ENCODE measurements at regions not wholly inside any gene's neighbourhood (a gene's known extent, or its start where the extent isn't known, plus 50 kb on each side); places are given as distances from the start of the nearest gene placed in this dataset.

DNA sequence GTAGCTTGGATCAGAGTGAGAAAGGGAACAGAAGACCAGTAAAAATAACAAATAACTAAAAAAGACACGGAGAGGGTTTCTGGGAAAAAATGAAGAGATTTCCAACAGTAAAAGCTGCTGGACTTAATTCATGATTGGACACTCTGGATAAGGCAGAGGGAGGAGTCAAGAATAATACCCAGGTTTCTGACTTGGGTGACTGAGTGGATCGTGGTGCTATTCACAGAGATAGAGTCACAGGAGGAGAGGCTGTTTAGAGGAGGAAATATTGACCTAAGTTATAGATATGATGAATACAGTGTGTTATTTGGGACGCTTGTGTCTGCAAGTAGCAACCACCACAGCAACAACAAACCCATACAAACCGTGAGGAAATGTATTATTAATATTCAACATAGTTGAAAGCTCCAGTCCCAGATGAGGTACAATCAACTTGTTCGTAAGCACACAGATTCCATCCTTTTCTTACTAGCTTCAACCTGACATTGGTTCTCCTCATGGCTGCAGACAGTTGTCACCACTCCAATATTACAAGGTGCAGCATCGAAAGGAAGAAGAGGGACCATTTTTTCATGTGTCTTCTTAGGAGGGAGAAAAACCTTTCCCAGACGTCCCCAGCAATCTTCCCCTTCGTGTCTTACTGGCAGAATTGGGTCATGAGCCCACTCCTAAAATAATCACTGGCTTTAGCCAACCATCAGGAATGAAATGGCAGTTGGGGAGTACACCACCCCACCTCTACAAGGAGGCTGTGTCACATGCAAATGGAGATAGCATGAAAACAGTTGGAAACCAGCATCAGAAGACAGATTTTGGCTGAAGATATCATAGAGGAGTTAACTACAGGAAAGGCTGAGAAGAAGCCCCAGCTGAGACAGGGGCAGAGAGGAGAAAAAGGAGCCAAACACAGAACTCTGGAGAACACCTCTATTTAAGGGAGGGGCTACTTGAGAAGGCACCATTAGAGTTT, 387.8 kb downstream of the SHQ1 start:
- ATAC-seq (no peak), DNase-seq (no peak)

DNA sequence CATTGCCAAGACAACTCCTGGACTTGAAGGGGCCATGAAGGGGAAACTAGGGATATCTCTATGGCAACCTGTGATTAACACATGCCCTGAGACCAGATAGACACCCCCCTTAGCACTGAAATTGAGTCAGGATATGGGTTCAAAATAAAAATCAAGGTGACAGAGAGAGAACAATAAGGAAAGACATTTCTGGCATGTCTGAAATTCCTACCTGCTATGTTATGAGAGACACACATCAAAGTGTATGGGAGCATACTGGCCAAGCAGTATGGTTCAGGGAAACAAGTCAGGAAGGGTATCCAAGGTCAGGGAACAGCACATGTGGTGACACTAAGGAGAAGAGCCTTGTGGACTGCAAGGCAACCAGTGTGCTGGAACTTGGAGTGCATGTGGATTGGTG, 388.7 kb downstream of the SHQ1 start:
- ATAC-seq (no peak), DNase-seq (no peak)

GRCh38 chr3:72458375-72458774, 389.9 kb downstream of the SHQ1 start:
- DNase-seq = no peak
- ATAC-seq = no peak

DNA sequence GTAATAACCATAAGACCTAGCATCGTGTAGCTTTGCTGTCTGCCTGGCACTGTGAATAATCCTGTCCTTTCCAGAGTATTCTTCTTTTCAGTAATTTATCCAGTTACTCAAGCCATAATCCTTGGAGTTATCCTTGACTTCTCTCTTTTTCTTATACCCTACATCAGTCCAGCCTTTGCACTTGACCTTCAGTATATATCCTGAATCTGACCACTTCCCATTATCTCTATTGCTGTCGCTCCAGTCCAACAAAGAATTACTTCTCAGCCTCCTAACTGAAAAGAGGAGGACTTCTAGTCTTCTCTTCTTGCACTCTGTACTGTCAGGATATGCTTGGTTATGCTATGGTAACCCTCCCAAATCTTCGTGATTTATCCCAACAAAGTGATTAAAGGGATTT, 393.8 kb downstream of the SHQ1 start:
- DNase-seq (no peak), ATAC-seq (no peak)

GRCh38 chr3:72453706-72454105, 394.5 kb downstream of the SHQ1 start:
- ATAC-seq = no peak
- DNase-seq = no peak

DNA sequence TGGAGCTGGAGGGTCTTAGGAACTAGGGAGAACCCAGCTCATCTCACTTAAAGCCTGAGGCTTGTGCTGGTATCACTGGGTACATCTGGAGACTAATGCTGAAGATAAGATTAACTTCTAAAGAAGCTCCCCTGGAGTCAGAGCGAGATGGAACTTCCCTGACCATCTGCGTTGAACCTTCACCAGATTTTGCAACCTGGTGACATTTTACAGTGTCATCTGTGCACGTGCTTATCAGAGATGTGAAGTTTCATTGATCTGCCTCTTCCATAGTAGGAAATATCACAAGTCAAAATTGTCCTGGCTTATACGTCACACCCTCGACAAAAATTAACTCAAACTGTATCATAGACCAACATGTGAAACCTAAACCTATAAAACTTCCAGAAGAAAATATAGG, 395.5 kb downstream of the SHQ1 start:
- ATAC-seq = no peak
- no peak for DNase-seq

DNA sequence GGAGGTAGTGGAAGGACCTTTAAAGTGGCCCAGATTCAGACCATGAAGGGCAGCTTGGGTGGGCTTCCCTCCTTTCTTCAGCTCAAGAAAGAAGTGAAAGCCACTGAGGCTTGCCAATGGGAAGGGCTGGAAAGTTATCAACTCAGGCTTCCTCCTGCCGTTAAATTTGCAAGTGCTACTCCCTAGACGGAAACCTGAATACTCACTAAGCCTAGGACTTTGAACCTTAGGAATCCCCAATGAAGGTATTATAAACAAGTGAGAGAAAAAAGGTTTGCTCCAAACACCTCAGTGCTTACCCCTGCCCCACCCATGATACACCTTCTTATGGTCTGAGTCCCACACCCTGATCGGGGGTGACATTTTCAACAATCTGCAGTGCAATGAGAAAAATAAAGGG, 396.4 kb downstream of the SHQ1 start:
- ATAC-seq (no peak), DNase-seq (no peak)

DNA sequence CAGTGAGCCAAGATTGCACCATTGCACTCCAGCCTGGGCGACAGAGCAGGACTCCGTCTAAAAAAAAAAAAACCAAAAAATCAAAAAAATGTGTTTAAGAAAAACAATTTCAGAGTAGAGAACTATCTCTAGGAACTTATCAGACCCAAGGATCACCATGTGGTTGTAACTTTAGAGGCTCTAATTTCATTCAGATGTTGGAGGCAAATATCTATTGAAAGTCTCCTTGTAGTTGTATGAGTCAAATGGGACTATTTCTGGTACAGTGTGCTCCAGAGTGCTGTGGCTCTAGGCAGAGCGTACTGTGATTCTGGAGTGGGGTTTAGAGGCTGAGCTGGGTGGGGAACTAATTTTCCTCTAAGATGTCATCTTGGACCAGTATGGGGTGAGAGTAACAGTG, 398.7 kb downstream of the SHQ1 start:
- ATAC-seq (no peak), DNase-seq (no peak)

DNA sequence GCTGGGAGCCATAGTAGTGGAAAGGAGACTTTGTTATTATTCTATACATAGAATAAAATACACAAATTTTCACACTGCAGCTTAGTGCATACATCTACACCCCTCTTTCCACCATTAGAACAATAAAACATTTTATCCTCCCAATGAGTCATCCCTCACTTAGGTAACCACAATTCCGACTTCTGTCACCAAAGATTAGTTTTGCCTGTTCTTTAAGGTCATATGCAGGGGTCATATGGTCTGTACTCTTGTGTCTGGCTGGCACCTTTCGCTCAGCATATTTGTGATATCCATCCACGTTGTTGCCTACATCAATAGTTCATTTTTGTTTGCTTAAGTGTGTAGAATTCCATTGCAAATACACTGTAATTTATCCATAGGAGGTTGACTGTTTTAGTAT, 399.4 kb downstream of the SHQ1 start:
- ATAC-seq (no peak), DNase-seq (no peak)

- ATAC-seq (no peak), DNase-seq (no peak)
These were observed 399.8 kb downstream of the SHQ1 start for GRCh38 chr3:72448375-72448823.

DNA sequence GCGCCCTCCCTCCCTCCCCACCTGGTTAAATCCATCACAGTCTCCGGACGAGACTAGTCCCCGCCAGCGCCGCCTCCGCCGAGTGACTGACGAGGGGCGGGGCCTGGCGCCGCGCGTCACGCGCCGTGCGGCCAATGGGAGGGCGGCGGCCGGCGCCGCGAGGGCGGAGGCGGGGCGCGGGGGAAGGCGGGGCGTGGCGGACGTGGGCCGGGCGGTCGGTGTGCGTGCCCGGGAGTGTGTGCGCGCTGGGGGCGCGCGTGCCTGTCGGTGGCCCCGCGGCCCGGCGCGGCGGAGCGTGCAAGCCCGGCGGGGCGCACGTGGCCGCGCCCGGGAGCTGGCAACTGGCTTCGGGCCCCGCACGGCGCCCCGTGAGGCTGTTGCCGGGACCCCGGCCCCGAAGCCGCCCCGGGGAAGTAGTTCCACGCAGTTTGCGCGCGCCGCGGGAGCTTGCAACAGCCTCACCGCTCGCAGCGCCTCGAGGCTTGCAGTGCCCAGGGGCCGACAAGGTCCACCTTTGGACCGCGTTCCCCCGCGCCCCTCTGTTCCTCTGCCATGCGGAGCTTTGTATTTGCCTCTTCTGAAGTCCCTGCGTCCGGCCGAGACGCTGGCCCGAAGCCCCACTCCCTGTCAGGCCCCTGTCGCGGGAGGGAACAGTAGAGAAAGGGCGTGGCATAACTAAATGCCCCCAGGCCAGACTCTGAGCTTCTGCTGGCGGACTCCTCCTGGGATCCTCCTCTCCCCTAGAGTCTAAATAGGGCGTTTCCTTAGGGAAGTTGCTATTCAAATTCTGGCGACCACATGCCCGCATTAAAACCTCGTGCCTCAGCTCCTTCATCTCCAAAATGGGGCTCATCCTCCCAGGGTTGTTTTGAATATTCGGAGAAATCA, 400.9 kb downstream of the SHQ1 start:
- ATAC-seq (peak; percentile 89), DNase-seq (peak; percentile 96)

GRCh38 chr3:72446218-72447058, 401.8 kb downstream of the SHQ1 start, which contains the start of gene RYBP:
Gene RYBP (minus strand): TSS chr3:72446621.
- peak; percentile 19 for ATAC-seq

DNA sequence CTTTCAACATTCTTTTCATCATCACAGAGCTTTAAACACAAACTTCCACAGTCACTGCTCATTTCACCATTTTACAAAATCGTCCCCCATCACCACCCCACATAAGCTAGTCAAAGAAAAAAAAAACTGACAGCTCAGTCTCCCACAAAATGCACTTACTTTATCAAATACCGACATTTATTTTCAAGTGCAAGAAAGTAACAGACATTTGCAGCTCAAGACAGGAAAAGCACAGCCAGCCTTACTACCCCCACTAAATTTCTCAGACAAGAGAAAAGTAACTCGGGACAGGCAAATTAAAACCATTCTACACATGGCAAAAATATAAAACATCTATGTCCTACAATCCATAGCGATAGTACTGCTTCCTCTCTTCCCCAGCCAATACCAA, 402.4 kb downstream of the SHQ1 start:
- DNase-seq (no peak), ATAC-seq (no peak)

More at GRCh38 chr3:72446218-72447058, 401.8 kb downstream of the SHQ1 start, which contains the start of gene RYBP:
- DNase-seq = no peak

DNA sequence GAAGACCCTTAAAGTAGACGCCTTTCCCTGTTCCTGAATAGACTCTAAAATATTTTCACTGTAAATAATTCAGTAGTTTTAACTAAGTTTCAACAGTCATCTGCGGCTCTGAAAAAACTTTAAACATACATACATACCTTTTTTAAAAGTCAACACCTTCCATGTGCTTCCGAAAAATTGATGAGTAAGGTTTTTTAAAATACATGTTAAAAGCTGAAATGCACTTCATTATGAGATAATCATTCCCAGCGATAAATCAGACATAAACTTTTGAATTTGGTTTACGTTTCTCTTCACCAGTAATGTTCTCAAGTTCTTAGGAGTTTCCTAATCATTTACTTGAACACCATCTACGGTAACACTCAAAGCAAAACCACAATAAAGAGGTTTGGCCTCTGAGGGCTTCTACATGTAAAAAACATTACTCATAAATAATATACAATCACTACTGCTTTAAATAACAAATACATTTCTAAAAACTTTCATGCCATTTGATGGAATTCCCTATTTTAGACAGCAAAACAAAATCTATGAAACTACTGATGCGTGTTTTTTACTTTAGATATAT, 403.5 kb downstream of the SHQ1 start:
- no peak for DNase-seq

DNA sequence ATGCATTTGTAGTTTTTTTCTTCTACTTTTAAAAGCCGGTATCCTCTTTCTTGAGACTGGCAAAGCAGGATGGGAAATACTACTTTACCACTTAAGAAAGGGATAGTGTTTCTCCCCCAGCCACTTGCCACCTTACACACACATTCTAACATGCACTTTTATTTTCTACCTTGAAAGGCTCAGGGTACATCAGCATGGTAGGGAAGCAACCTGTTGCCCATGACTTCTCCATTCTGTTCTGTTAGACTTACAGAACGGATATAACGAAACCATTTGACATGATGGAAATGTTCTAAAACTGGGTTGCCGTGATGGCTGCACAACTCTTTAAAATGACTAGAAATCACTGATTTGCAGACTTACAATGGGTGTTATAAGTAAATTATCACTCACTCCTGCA, 405.5 kb downstream of the SHQ1 start:
- ATAC-seq (no peak), DNase-seq (no peak)

More for the DNA sequence above, 403.5 kb downstream of the SHQ1 start:
- no peak for ATAC-seq

DNA sequence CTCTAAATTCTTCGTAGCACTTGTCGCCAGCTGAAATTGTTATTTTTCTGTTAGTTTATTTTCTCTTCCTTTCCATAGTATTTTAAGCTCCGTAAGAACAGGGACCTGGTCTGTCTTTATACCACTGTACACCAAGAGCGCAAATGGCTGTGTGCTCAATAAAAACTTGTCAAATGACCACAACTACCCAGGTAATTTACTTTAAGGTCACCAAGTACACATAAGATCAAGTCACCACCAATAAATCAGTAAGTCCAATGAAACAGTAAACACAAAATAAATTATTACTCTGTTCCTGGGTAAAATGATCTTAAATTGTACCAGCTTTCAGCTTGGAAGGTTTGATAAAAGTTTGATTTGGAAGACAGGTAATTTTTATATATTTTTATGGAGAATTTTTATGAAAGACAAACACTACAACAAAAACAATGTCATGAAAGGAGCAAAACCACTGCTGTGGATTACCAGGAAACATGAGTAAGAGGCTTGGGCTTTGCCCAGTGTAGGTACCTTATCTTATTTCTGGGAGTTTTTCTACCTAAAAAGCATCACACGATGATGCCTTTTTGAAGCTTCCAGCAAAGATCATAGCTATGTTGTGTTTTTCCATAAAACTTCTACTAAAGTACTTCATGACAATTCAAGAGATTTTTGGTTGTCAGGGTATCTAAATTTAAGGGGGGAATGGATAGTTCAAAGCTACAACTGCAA, 406.8 kb downstream of the SHQ1 start:
- no peak for DNase-seq
- no peak for ATAC-seq

DNA sequence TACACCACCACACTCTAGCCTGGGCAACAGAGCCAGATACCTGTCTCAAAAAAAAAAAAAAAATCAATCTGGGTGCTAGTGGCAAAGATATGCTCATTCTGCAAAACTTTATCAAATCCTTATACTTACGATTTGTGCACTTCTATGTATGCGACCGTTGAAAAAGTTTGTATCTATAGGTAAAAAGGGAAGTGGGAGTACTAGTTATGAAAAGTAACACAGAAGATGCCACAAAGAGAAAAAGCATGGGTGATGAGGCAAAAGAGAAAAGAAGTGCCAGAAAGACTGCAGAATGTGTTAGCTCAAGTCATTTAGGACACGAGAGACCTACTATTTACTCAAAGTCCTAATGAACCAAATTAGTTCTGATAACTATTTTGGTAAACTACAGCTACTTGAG, 407.8 kb downstream of the SHQ1 start:
- ATAC-seq (no peak), DNase-seq (no peak)

GRCh38 chr3:72439321-72440183, 408.7 kb downstream of the SHQ1 start:
- DNase-seq = no peak
- no peak for ATAC-seq

DNA sequence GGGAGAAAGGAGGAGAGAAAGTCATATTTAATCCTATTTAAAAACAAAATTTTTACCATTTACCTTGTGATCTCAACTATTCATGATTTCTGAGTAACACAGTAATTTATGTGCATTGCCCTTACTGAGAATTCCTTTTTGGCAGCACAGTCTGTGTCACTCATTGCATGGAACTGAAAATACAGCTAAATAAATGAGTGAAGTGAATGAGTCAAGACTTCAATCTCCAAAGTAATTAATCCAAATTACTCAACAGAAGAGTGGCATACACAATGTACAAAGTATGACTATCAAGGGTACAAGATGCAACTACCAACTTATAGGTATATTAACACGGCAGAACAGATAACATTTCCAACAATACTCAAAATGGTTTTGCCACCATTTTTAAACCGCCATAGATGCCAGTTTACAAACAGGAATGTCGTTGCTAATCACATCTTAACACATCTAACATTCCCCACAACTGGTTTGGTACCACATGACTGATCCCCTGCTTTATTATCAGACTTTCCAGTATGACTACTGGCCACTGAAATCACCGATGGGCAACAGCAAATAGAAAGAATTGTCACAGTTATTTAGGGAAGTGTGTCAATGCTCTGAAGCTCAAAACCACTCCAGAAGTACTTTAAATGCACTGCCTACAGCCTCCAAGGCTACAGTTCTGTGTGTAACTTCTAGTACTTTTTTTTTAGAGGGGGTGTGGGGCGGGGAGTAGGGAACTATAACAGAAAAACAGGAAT, 410.4 kb downstream of the SHQ1 start:
- DNase-seq (no peak), ATAC-seq (peak; percentile 60)
